ENCODE measurements at regions not wholly inside any gene's neighbourhood (a gene's known extent, or its start where the extent isn't known, plus 50 kb on each side); places are given as distances from the start of the nearest gene placed in this dataset.

- no peaks in the 10 kb centered on the region for H3K4me1 ChIP-seq
- ChIA-PET CTCF (interaction anchor here (1.6 kb wide), 1 partner anchor 271 kb away, joined by 4 read pairs; no protein-coding TSS in a partner anchor), POLR2A (no interaction called here)
- FAIRE-seq: no peak
- no peak overlapping the region for H3K27ac ChIP-seq
- TF ChIP-seq EP300 (IDR thresholded peaks at IDR 0.05) (no peak), ZSCAN20 (CRISPR knock-in tag; IDR thresholded peaks at IDR 0.05) (no peak), HEYL (CRISPR knock-in tag; IDR thresholded peaks at IDR 0.05) (no peak), FOXS1 (CRISPR knock-in tag; IDR thresholded peaks at IDR 0.05) (no peak), USF2 (IDR thresholded peaks at IDR 0.05) (no peak), HOXB5 (CRISPR knock-in tag; IDR thresholded peaks at IDR 0.05) (no peak), CHD4 (IDR thresholded peaks at IDR 0.05; ENCODE audit: borderline replicate concordance) (no peak), CBX8 (IDR thresholded peaks at IDR 0.05) (no peak), MAX (IDR thresholded peaks at IDR 0.05) (no peak), ZFP36 (IDR thresholded peaks at IDR 0.05; ENCODE audit: borderline replicate concordance, partially characterized antibody) (no peak), ELK1 (IDR thresholded peaks at IDR 0.05; ENCODE audit: low read depth, low read length) (no peak), REST (IDR thresholded peaks at IDR 0.05) (no peak), POLR2A (IDR thresholded peaks at IDR 0.05; ENCODE audit: low read length) (no peak)
- WGBS (ENCODE audit: missing lambda C conversion rate): 14% methylated on average over 3 of the region's 3 CpGs
- H3K9me3 ChIP-seq: no peaks in the 10 kb centered on the region
- no peak overlapping the region for H3K4me2 ChIP-seq
- no peak overlapping the region for H3K4me3 ChIP-seq
- DNase-seq (ENCODE audit: low read depth in 1 of 2, low spot score in 1 of 2): no peak
- no peak for ATAC-seq
Observed at GRCh38 chr4:129369361-129370010, 273.5 kb downstream of the C4orf33 start.

- no peak for ATAC-seq
- H3K9me3 ChIP-seq: no peaks in the 10 kb centered on the region
- H3K4me2 ChIP-seq: no peak overlapping the region
- WGBS (ENCODE audit: missing lambda C conversion rate): 26% methylated on average over 4 of the region's 4 CpGs
- H3K4me3 ChIP-seq: no peak overlapping the region
- no peak overlapping the region for H3K27ac ChIP-seq
- POLR2A ChIA-PET: no interaction called here
- CTCF ChIA-PET: interaction anchor here (1.2 kb wide), 1 partner anchor 9 kb away, joined by 4 read pairs; no protein-coding TSS in a partner anchor
- FAIRE-seq: no peak
- no peak for DNase-seq (ENCODE audit: low read depth in 1 of 2, low spot score in 1 of 2)
- no peak for TF ChIP-seq CBX8 (IDR thresholded peaks at IDR 0.05)
- no peak for TF ChIP-seq HEYL (CRISPR knock-in tag; IDR thresholded peaks at IDR 0.05)
- TF ChIP-seq HOXB13 (CRISPR knock-in tag; IDR thresholded peaks at IDR 0.05; ENCODE audit: low read depth): no peak
- no peak for TF ChIP-seq BCL3 (IDR thresholded peaks at IDR 0.05)
- TF ChIP-seq KDM5A (IDR thresholded peaks at IDR 0.05): no peak
- no peak for TF ChIP-seq MAFK (IDR thresholded peaks at IDR 0.05; ENCODE audit: partially characterized antibody)
- TF ChIP-seq TFCP2L1 (CRISPR knock-in tag; IDR thresholded peaks at IDR 0.05): no peak
- no peak for TF ChIP-seq HMGXB4 (CRISPR knock-in tag; IDR thresholded peaks at IDR 0.05; ENCODE audit: borderline replicate concordance)
- TF ChIP-seq MAZ (IDR thresholded peaks at IDR 0.05; ENCODE audit: borderline replicate concordance, low read depth, low read length): no peak
- H3K4me1 ChIP-seq: no peaks in the 10 kb centered on the region
Observed at GRCh38 chr4:129371065-129371464, 275.1 kb downstream of the C4orf33 start.

Measured in A549 (cell line).